IMR-90 (cell line): ENCODE measurements at regions not wholly inside any gene's neighbourhood (a gene's known extent, or its start where the extent isn't known, plus 50 kb on each side); places are given as distances from the start of the nearest gene placed in this dataset.

Source experiments
- ATAC-seq: fragments of 200-7000 bp; cut with Tn5 transposase; 2 replicates; pipeline ENCODE4 v1.9.1; 2020; ENCODE audit warnings: low read depth, mild to moderate bottlenecking, moderate library complexity
- BruUV-seq: library from RNA; stranded (reverse); fragments of 400-500 nt; replicated peaks from 2 replicates; lab custom pipeline; 2021; lab: Mats Ljungman, UMichigan
- CTCF ChIA-PET: fragments of 300-600 bp; formaldehyde crosslinking; extraction: SDS; loops from one replicate; lab custom pipeline; 2021; ENCODE audit warnings: antibody characterized with exemption; lab: Yijun Ruan, JAX
- POLR2A ChIA-PET: fragments of 300-600 bp; sonication (Branson Sonifier 250); formaldehyde crosslinking; loops from one replicate; lab custom pipeline; 2022; ENCODE audit warnings: antibody characterized with exemption; ENCODE audit not compliant: unreplicated experiment; lab: Charles Lee
- DNase-seq: peaks from one replicate; pipeline ENCODE4 v3.0.0; 2013
- H2AFZ ChIP-seq: replicated peaks from 2 replicates; pipeline ENCODE3; 2013; ENCODE audit warnings: low read length, mild to moderate bottlenecking; ENCODE audit not compliant: poor library complexity
- H2AK5ac ChIP-seq: 2 replicates; pipeline ENCODE4 v1.6.1; 2013; ENCODE audit warnings: low read depth, low read length, inconsistent platforms
- H2AK9ac ChIP-seq: replicated peaks from 2 replicates; pipeline ENCODE3; 2013; ENCODE audit warnings: mild to moderate bottlenecking, low read depth, low read length, moderate library complexity; ENCODE audit not compliant: poor library complexity
- H2BK120ac ChIP-seq: 2 replicates; pipeline ENCODE4 v1.6.1; 2013; ENCODE audit warnings: low read depth, low read length, inconsistent platforms
- H2BK15ac ChIP-seq: 3 replicates; pipeline ENCODE4 v1.6.1; 2013; ENCODE audit warnings: low read depth, low read length, inconsistent platforms
- H2BK20ac ChIP-seq: 2 replicates; pipeline ENCODE4 v1.6.1; 2013; ENCODE audit warnings: low read depth, mild to moderate bottlenecking, inconsistent platforms, low read length, moderate library complexity
- H2BK5ac ChIP-seq: 2 replicates; pipeline ENCODE4 v1.6.1; 2013; ENCODE audit warnings: mild to moderate bottlenecking, low read depth, low read length, inconsistent platforms; ENCODE audit not compliant: poor library complexity, severe bottlenecking
- H3K14ac ChIP-seq: replicated peaks from 2 replicates; pipeline ENCODE4 v1.6.1; 2013; ENCODE audit warnings: low read depth, low read length, inconsistent platforms
- H3K18ac ChIP-seq: 2 replicates; pipeline ENCODE4 v1.6.1; 2013; ENCODE audit warnings: low read depth, low read length, control low read depth
- H3K23ac ChIP-seq: 2 replicates; pipeline ENCODE4 v1.6.1; 2013; ENCODE audit warnings: low read depth, low read length, inconsistent platforms
- H3K27ac ChIP-seq: 2 replicates; pipeline ENCODE4 v1.5.1; 2013; ENCODE audit warnings: mild to moderate bottlenecking, control low read depth, low read length; ENCODE audit not compliant: insufficient read depth
- H3K27me3 ChIP-seq: 2 replicates; pipeline ENCODE4 v1.6.1; 2013; ENCODE audit warnings: low read length; ENCODE audit not compliant: control insufficient read depth, insufficient read depth
- H3K36me3 ChIP-seq: 2 replicates; pipeline ENCODE4 v1.6.1; 2013; ENCODE audit warnings: low read length, mixed read lengths; ENCODE audit not compliant: control insufficient read depth, insufficient read depth
- H3K4ac ChIP-seq: 2 replicates; pipeline ENCODE4 v1.6.1; 2013; ENCODE audit warnings: low read depth, low read length, inconsistent platforms
- H3K4me1 ChIP-seq: 2 replicates; pipeline ENCODE4 v1.6.1; 2013; ENCODE audit warnings: low read length, mixed read lengths; ENCODE audit not compliant: control insufficient read depth, insufficient read depth
- H3K4me2 ChIP-seq: 2 replicates; pipeline ENCODE4 v1.6.1; 2013; ENCODE audit warnings: low read depth, mild to moderate bottlenecking, control low read depth, low read length, moderate library complexity
- H3K4me3 ChIP-seq: 2 replicates; pipeline ENCODE4 v1.5.1; 2013; ENCODE audit warnings: low read depth, mild to moderate bottlenecking, control low read depth, low read length, moderate library complexity; ENCODE audit not compliant: insufficient read depth
- H3K56ac ChIP-seq: 2 replicates; pipeline ENCODE4 v1.6.1; 2013; ENCODE audit warnings: low read length, inconsistent platforms; ENCODE audit not compliant: insufficient read depth; ENCODE audit errors: extremely low read depth
- H3K79me1 ChIP-seq, 2 experiments: 2 replicates each; pipeline ENCODE4 v1.6.1; 2013; ENCODE audit warnings: low read length in 2 of 2, inconsistent platforms in 1 of 2, low read depth in 1 of 2
- H3K9ac ChIP-seq: 2 replicates; pipeline ENCODE4 v1.6.1; 2013; ENCODE audit warnings: low read depth, low read length, control low read depth
- H3K9me1 ChIP-seq: 2 replicates; pipeline ENCODE4 v1.6.1; 2013; ENCODE audit warnings: low read length, inconsistent platforms; ENCODE audit not compliant: insufficient read depth
- H3K9me3 ChIP-seq: 2 replicates; pipeline ENCODE4 v1.6.1; 2013; ENCODE audit warnings: low read length; ENCODE audit not compliant: control insufficient read depth, insufficient read depth
- H4K20me1 ChIP-seq: 2 replicates; pipeline ENCODE4 v1.6.1; 2013; ENCODE audit warnings: low read length, inconsistent platforms; ENCODE audit not compliant: insufficient read depth
- H4K5ac ChIP-seq: 2 replicates; pipeline ENCODE4 v1.6.1; 2013; ENCODE audit warnings: mild to moderate bottlenecking, low read depth, low read length, control low read depth
- H4K8ac ChIP-seq, 2 experiments: 2 replicates each; pipeline ENCODE4 v1.6.1; 2013; ENCODE audit warnings: low read depth in 2 of 2, low read length in 2 of 2, control low read depth in 1 of 2, inconsistent platforms in 1 of 2
- H4K91ac ChIP-seq: 2 replicates; pipeline ENCODE4 v1.6.1; 2013; ENCODE audit warnings: low read depth, low read length, inconsistent platforms; ENCODE audit not compliant: insufficient read depth
- BHLHE40 ChIP-seq: fragments of 150-350 bp; IDR thresholded peaks from 2 replicates; pipeline ENCODE4 v1.6.1; 2016; ENCODE audit warnings: mild to moderate bottlenecking, low read depth, low read length
- CEBPB ChIP-seq: IDR thresholded peaks from 2 replicates; pipeline ENCODE4 v1.6.1; 2012; ENCODE audit warnings: low read depth, low read length, improper control_type of control experiment
- CHD1 ChIP-seq: IDR thresholded peaks from 2 replicates; pipeline ENCODE4 v1.6.1; 2012; ENCODE audit warnings: low read depth, low read length, improper control_type of control experiment
- ELK1 ChIP-seq: fragments of 150-350 bp; IDR thresholded peaks from 2 replicates; pipeline ENCODE4 v1.6.1; 2016; ENCODE audit warnings: low read depth, mild to moderate bottlenecking, low read length, moderate library complexity, borderline replicate concordance
- FOS ChIP-seq: fragments of 150-350 bp; IDR thresholded peaks from 2 replicates; pipeline ENCODE4 v1.6.1; 2016; ENCODE audit warnings: low read depth, low read length
- MAFK ChIP-seq: IDR thresholded peaks from 2 replicates; pipeline ENCODE4 v1.6.1; 2012; ENCODE audit warnings: low read depth, low read length, improper control_type of control experiment
- MAZ ChIP-seq: IDR thresholded peaks from 2 replicates; pipeline ENCODE4 v1.6.1; 2012; ENCODE audit warnings: low read depth, mild to moderate bottlenecking, low read length, improper control_type of control experiment, moderate library complexity, borderline replicate concordance
- MXI1 ChIP-seq: IDR thresholded peaks from 2 replicates; pipeline ENCODE4 v1.6.1; 2012; ENCODE audit warnings: low read depth, mild to moderate bottlenecking, low read length, moderate library complexity, borderline replicate concordance
- NFE2L2 ChIP-seq: fragments of 150-350 bp; IDR thresholded peaks from 2 replicates; pipeline ENCODE4 v1.6.1; 2016; ENCODE audit warnings: low read depth, mild to moderate bottlenecking, low read length
- POLR2A ChIP-seq: IDR thresholded peaks from 2 replicates; pipeline ENCODE4 v1.6.1; 2012; ENCODE audit warnings: mild to moderate bottlenecking, low read depth, low read length
- RAD21 ChIP-seq: IDR thresholded peaks from 2 replicates; pipeline ENCODE4 v1.6.1; 2012; ENCODE audit warnings: low read length, improper control_type of control experiment
- RCOR1 ChIP-seq: IDR thresholded peaks from 2 replicates; pipeline ENCODE4 v1.6.1; 2012; ENCODE audit warnings: mild to moderate bottlenecking, low read length, improper control_type of control experiment; ENCODE audit not compliant: insufficient replicate concordance
- RFX5 ChIP-seq: IDR thresholded peaks from 2 replicates; pipeline ENCODE4 v1.8.0; 2012; ENCODE audit warnings: low read depth, mild to moderate bottlenecking, low read length, moderate library complexity
- SMC3 ChIP-seq: fragments of 150-350 bp; IDR thresholded peaks from 2 replicates; pipeline ENCODE4 v1.6.1; 2016; ENCODE audit warnings: low read depth, mild to moderate bottlenecking, antibody characterized with exemption, low read length, moderate library complexity
- WGBS, 2 experiments: methylation state at CpG; one replicate each; pipeline versions ENCODE4 v1.1.5 to v1.1.7; 2013; ENCODE audit warnings: missing lambda C conversion rate in 2 of 2; ENCODE audit not compliant: insufficient read length in 1 of 2; ENCODE audit errors: extremely low coverage in 2 of 2; 5-methylcytosine and 5-hydroxymethylcytosine counted together
- dilution Hi-C: fragments of 300-500 bp; cut with HindIII; formaldehyde crosslinking; loops from one replicate; pipeline ENCODE4 v1.14.3; 2018; ENCODE audit warnings: low sequenced_read_pairs; ENCODE audit not compliant: unreplicated experiment
- in situ Hi-C: fragments of 300-500 bp; cut with MboI; formaldehyde crosslinking; loops from 3 replicates; pipeline ENCODE4 v1.14.3; 2019; ENCODE audit warnings: low sequenced_read_pairs, inconsistent platforms, mixed read lengths
- intact Hi-C: fragments of 100-400 bp; cut with micrococcal nuclease; formaldehyde crosslinking; loops from 2 replicates; pipeline ENCODE4 v1.10.0; 2022
- TF ChIP-seq, protein P1 (sequence below): fragments of 150-350 bp; IDR thresholded peaks from 2 replicates; pipeline ENCODE4 v1.6.1; 2017; ENCODE audit warnings: mild to moderate bottlenecking, antibody characterized with exemption, low read length, low read depth
- TF ChIP-seq, protein P2 (sequence below): conservative IDR thresholded peaks from 2 replicates; pipeline ENCODE4 v1.5.1; 2012; ENCODE audit warnings: mild to moderate bottlenecking, low read depth, low read length, improper control_type of control experiment

GRCh38 chr1:30318864-30319718, 404.3 kb downstream of the MATN1 start:
- dilution Hi-C loops: no loop called here
- no peaks in the 10 kb centered on the region for H3K4me1 ChIP-seq
- H3K79me1 ChIP-seq: no peaks in the 10 kb centered on the region
- H3K36me3 ChIP-seq: no peaks in the 10 kb centered on the region
- in situ Hi-C loops: no loop called here
- H2AK5ac ChIP-seq: no peak overlapping the region
- H2BK5ac ChIP-seq: no peak overlapping the region
- no peak overlapping the region for H3K14ac ChIP-seq
- H3K27ac ChIP-seq: no peak overlapping the region
- no peak overlapping the region for H2BK120ac ChIP-seq
- no peak overlapping the region for H4K5ac ChIP-seq
- ATAC-seq: no peak
- no peak overlapping the region for H4K91ac ChIP-seq
- no peak overlapping the region for H3K4me2 ChIP-seq
- no peak overlapping the region for H3K4me3 ChIP-seq
- no peak overlapping the region for H3K18ac ChIP-seq
- no CpG with 5 or more reads among the region's 18 CpGs for WGBS, 2 experiments
- H2BK20ac ChIP-seq: no peak overlapping the region
- H4K8ac ChIP-seq: no peak overlapping the region
- BruUV-seq: no TSS peak
- CTCF ChIA-PET: no interaction called here
- no peaks in the 10 kb centered on the region for H4K20me1 ChIP-seq
- H3K23ac ChIP-seq: no peak overlapping the region
- no peak overlapping the region for H3K9ac ChIP-seq
- H3K9me1 ChIP-seq: no peaks in the 10 kb centered on the region
- H2AK9ac ChIP-seq: no peak overlapping the region
- no peak overlapping the region for H3K4ac ChIP-seq
- no peak overlapping the region for H2BK15ac ChIP-seq
- intact Hi-C loops: no loop called here
- TF ChIP-seq NFE2L2 (no peak), MAFK (no peak), RAD21 (no peak), FOS (no peak), MXI1 (no peak), CHD1 (no peak), RCOR1 (no peak), POLR2A (no peak), MAZ (no peak), CEBPB (no peak), SMC3 (no peak), RFX5 (no peak), BHLHE40 (no peak), ELK1 (no peak)
- TF ChIP-seq, protein P1, sequence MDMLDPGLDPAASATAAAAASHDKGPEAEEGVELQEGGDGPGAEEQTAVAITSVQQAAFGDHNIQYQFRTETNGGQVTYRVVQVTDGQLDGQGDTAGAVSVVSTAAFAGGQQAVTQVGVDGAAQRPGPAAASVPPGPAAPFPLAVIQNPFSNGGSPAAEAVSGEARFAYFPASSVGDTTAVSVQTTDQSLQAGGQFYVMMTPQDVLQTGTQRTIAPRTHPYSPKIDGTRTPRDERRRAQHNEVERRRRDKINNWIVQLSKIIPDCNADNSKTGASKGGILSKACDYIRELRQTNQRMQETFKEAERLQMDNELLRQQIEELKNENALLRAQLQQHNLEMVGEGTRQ: no peak
- TF ChIP-seq, protein P2, sequence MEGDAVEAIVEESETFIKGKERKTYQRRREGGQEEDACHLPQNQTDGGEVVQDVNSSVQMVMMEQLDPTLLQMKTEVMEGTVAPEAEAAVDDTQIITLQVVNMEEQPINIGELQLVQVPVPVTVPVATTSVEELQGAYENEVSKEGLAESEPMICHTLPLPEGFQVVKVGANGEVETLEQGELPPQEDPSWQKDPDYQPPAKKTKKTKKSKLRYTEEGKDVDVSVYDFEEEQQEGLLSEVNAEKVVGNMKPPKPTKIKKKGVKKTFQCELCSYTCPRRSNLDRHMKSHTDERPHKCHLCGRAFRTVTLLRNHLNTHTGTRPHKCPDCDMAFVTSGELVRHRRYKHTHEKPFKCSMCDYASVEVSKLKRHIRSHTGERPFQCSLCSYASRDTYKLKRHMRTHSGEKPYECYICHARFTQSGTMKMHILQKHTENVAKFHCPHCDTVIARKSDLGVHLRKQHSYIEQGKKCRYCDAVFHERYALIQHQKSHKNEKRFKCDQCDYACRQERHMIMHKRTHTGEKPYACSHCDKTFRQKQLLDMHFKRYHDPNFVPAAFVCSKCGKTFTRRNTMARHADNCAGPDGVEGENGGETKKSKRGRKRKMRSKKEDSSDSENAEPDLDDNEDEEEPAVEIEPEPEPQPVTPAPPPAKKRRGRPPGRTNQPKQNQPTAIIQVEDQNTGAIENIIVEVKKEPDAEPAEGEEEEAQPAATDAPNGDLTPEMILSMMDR: no peak
- no peaks in the 10 kb centered on the region for H3K27me3 ChIP-seq
- no peak overlapping the region for H3K56ac ChIP-seq
- H2AFZ ChIP-seq: no peak overlapping the region
- POLR2A ChIA-PET: no interaction called here
- H3K9me3 ChIP-seq: no peaks in the 10 kb centered on the region
- DNase-seq: no peak
